SU-DHL-6 (cell line): ENCODE measurements at regions not wholly inside any gene's neighbourhood (a gene's known extent, or its start where the extent isn't known, plus 50 kb on each side); places are given as distances from the start of the nearest gene placed in this dataset.

Experiments
- CTCF ChIP-seq: fragments of 200-600 bp; sonication (generic); IDR thresholded peaks from one replicate; pipeline ENCODE4 v1.5.1; 2017; ENCODE audit warnings: antibody characterized with exemption, mild to moderate bottlenecking, low read length, moderate library complexity; ENCODE audit not compliant: insufficient read depth, poor library complexity, severe bottlenecking
- EZH2phosphoT487 ChIP-seq: fragments of 200-600 bp; sonication (generic), shearing (Covaris generic); conservative IDR thresholded peaks from 2 replicates; pipeline ENCODE4 v1.6.1; 2018; ENCODE audit warnings: mild to moderate bottlenecking, antibody characterized with exemption, low read length, moderate library complexity, mixed read lengths

GRCh38 chr1:25161981-25162380 lies 70.3 kb downstream of the SYF2 start:
- TF ChIP-seq CTCF (no peak), EZH2phosphoT487 (no peak)
